SH-SY5Y (cell line): ENCODE measurements at regions not wholly inside any gene's neighbourhood (a gene's known extent, or its start where the extent isn't known, plus 50 kb on each side); places are given as distances from the start of the nearest gene placed in this dataset.

Experiments used
- GATA2 ChIP-seq: IDR thresholded peaks from 2 replicates; pipeline ENCODE4 v1.6.1; 2011; ENCODE audit warnings: mild to moderate bottlenecking, low read depth, low read length
- GATA3 ChIP-seq: IDR thresholded peaks from 2 replicates; pipeline ENCODE4 v1.6.1; 2011; ENCODE audit warnings: low read depth, mild to moderate bottlenecking, low read length, moderate library complexity

- TF ChIP-seq GATA2 (0 out of 2 replicates have a peak, but pooled peaks have one; percentile 19), GATA3 (no peak)
Observed at GRCh38 chr10:36721871-36722270, 403.5 kb upstream of the ANKRD30A start.
